GM13976 (cell line): ENCODE measurements at regions not wholly inside any gene's neighbourhood (a gene's known extent, or its start where the extent isn't known, plus 50 kb on each side); places are given as distances from the start of the nearest gene placed in this dataset.
"Not testable (repeated sequence)": the region's sequence is repeated elsewhere in the genome, so short reads cannot be mapped to it uniquely, and the experiment has no call there.

Experiments used
- DNase-seq: peaks from one replicate; pipeline ENCODE4 v3.0.0; 2012; ENCODE audit warnings: low spot score
- CTCF ChIP-seq: IDR thresholded peaks from 2 replicates; pipeline ENCODE4 v1.5.1; 2012; ENCODE audit warnings: borderline replicate concordance, mild to moderate bottlenecking; ENCODE audit not compliant: insufficient read depth; ENCODE audit errors: extremely low read depth, missing control alignments, control extremely low read depth
- in situ Hi-C: fragments of 300-500 bp; cut with MboI; formaldehyde crosslinking; loops from one replicate; pipeline ENCODE4 v1.12.0; 2022; ENCODE audit warnings: low sequenced_read_pairs, mixed read lengths, inconsistent platforms; ENCODE audit not compliant: unreplicated experiment

DNA sequence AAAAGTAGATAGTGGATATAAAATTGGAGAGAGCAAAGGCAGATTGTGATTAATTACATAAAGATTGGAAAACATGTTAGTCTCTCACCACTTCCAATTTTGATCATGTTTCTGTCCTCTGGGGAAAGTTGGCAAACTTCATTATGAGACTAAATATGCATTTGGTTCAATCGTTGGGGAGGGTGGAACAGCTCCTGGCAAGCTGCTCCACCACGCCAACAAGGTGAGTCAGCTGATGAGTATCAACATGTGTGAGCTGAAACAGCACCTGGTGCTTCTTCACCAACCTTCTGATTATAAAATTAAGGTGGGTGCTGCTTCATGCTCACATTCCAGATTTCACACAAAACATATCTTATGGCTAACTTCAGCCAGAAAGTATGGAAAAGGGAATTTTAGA, 1784.6 kb downstream of the SLITRK5 start:
- TF ChIP-seq CTCF = no peak
- in situ Hi-C loops = no loop called here
- no peak for DNase-seq

DNA sequence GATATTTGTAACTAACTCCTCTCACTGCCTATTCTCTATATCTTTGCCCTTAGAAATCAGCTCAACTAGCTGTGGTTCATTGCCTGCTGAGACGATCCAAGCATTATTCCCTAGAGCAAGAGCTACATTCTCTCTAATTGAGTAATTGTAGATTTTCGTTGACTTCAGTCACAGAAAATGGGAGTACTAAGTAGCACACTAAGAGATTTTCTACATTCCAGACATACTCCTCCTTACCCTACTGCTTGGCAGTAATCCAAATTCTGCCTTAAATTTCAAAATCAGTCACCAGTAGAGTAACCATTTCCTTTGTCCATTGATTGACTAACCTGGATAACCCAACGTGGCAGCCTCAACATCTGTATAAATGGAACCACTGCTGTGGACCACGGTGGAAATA, 1786.8 kb downstream of the SLITRK5 start:
- DNase-seq = no peak
- in situ Hi-C loops = no loop called here

DNA sequence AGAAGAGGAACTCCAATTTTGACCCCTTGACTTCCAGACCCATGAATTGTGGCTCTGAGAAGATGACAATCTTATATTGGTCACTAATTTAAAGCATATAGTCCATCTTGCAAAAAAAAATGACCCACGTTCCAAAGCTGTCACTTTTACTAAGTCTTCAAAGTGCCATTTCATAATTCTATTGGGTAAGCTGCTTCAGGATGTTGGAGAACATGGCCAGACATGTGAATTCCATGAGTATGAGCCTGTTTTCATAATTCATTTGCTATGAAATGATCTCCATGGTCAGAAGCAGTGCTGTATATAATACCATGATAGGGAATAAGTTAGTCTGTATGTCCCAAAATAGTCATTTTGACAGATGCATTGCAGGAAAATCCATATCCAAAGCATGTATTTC, 1787.3 kb downstream of the SLITRK5 start:
- TF ChIP-seq CTCF = no peak
- no peak for DNase-seq
- in situ Hi-C loops = no loop called here

More for the DNA sequence above, 1786.8 kb downstream of the SLITRK5 start:
- no peak for TF ChIP-seq CTCF

GRCh38 chr13:89460895-89461294, 1789.7 kb downstream of the SLITRK5 start:
- in situ Hi-C loops, DNase-seq: not testable (repeated sequence)

GRCh38 chr13:89465366-89465765, 1794.2 kb downstream of the SLITRK5 start:
- in situ Hi-C loops = no loop called here
- no peak for TF ChIP-seq CTCF
- DNase-seq = no peak

DNA sequence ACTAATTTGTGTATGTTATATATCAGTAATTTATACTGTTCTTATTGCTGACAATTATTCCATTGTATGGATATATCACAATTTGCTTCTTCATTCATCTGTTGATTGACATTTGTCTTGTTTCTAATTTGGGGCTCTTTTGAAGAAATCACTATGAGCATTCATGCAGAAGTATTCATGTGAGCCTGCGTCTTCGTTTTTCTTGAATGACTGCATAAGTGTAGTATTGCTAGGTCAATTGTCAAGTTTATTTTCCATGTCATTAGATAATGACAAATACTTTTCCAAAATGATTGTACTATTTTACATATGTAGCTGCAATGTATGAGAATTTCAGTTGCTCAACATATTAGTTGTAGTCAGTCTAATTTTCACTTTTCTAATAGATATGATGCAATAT, 1796.9 kb downstream of the SLITRK5 start:
- no peak for DNase-seq
- in situ Hi-C loops = no loop called here
- no peak for TF ChIP-seq CTCF

GRCh38 chr13:89470901-89471300, 1799.7 kb downstream of the SLITRK5 start:
- no peak for TF ChIP-seq CTCF
- in situ Hi-C loops = no loop called here
- DNase-seq = no peak

- TF ChIP-seq CTCF = no peak
- in situ Hi-C loops = no loop called here
- DNase-seq = no peak
Measured at GRCh38 chr13:89474432-89474831, 1803.3 kb downstream of the SLITRK5 start.
